ENCODE measurements at regions not wholly inside any gene's neighbourhood (a gene's known extent, or its start where the extent isn't known, plus 50 kb on each side); places are given as distances from the start of the nearest gene placed in this dataset.

- no peaks in the 10 kb centered on the region for H3K4me1 ChIP-seq
- H3K4me3 ChIP-seq: no peak overlapping the region
- DNase-seq: no peak
- ATAC-seq: no peak
- no peaks in the 10 kb centered on the region for H3K27me3 ChIP-seq
- TF ChIP-seq CTCF (IDR thresholded peaks at IDR 0.05): no peak
- H3K9me3 ChIP-seq: no peaks in the 10 kb centered on the region
- intact Hi-C loops (cut with DNase I): no loop called here
- H3K36me3 ChIP-seq: no peaks in the 10 kb centered on the region
- no peak overlapping the region for H3K27ac ChIP-seq
Measured at GRCh38 chr10:25786161-25786560, 147.9 kb upstream of the MYO3A start.

GRCh38 chr10:25786899-25787298 is 147.1 kb upstream of the MYO3A start:
- Histone ChIP-seq H3K27me3 (no peaks in the 10 kb centered on the region), H3K4me3 (no peak overlapping the region), H3K9me3 (no peaks in the 10 kb centered on the region), H3K27ac (no peak overlapping the region), H3K4me1 (no peaks in the 10 kb centered on the region), H3K36me3 (no peaks in the 10 kb centered on the region)
- ATAC-seq (no peak), DNase-seq (no peak)
- intact Hi-C loops (cut with DNase I): no loop called here
- no peak for TF ChIP-seq CTCF (IDR thresholded peaks at IDR 0.05)

DNA sequence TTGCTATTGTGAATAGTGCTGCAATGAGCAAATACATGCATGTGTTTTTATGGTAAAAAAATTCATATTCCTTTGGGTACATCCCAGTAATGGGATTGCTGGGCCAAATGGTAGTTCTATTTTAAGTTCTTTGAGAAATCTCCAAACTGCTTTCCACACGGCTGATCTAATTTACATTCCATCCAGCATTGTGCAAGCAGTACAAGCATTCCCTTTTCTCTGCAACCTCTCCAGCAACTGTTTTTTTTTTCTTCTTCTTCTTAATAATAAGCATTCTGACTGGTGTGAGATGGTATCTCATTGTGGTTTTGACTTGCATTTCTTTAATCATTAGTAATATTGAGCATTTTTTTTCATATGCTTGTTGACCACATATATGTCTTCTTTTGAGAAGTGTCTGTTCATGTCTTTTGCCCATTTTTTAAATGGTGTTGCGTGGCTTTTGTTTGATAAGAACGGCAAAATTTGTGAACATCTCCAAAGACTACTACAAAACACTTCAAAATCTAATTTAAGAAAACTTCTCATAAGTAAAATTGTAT is 136.1 kb upstream of the MYO3A start:
- ATAC-seq (no peak), DNase-seq (no peak)
- intact Hi-C loops (cut with DNase I): no loop called here
- H3K9me3 ChIP-seq: peaks cover 0 to 1% of the 10 kb centered on the region in 2 donors
- no peaks in the 10 kb centered on the region for H3K36me3 ChIP-seq
- no peaks in the 10 kb centered on the region for H3K4me1 ChIP-seq
- no peak overlapping the region for H3K27ac ChIP-seq
- no peak overlapping the region for H3K4me3 ChIP-seq
- TF ChIP-seq CTCF (IDR thresholded peaks at IDR 0.05): no peak
- no peaks in the 10 kb centered on the region for H3K27me3 ChIP-seq

- ATAC-seq (no peak), DNase-seq (no peak)
- intact Hi-C loops (cut with DNase I): no loop called here
- Histone ChIP-seq H3K4me3 (no peak overlapping the region), H3K4me1 (no peaks in the 10 kb centered on the region), H3K9me3 (no peaks in the 10 kb centered on the region), H3K27me3 (no peaks in the 10 kb centered on the region), H3K27ac (no peak overlapping the region), H3K36me3 (no peaks in the 10 kb centered on the region)
- no peak for TF ChIP-seq CTCF (IDR thresholded peaks at IDR 0.05)
Measured at GRCh38 chr10:25804505-25804904, 129.5 kb upstream of the MYO3A start.

- H3K4me1 ChIP-seq: no peaks in the 10 kb centered on the region
- H3K36me3 ChIP-seq: no peaks in the 10 kb centered on the region
- no peak for TF ChIP-seq CTCF (IDR thresholded peaks at IDR 0.05)
- H3K9me3 ChIP-seq: no peaks in the 10 kb centered on the region
- no peak overlapping the region for H3K27ac ChIP-seq
- intact Hi-C loops (cut with DNase I): no loop called here
- no peak overlapping the region for H3K4me3 ChIP-seq
- no peak for DNase-seq
- no peaks in the 10 kb centered on the region for H3K27me3 ChIP-seq
- ATAC-seq: no peak
Measured at GRCh38 chr10:25805986-25806385, 128.0 kb upstream of the MYO3A start.
